DMS79 treated with DMSO at 0.1 percent for 48 hours (cell line): ENCODE measurements at regions not wholly inside any gene's neighbourhood (a gene's known extent, or its start where the extent isn't known, plus 50 kb on each side); places are given as distances from the start of the nearest gene placed in this dataset.
"Not testable (repeated sequence)": the region's sequence is repeated elsewhere in the genome, so short reads cannot be mapped to it uniquely, and the experiment has no call there.

ENCODE experiments used
- DNase-seq: peaks from one replicate; lab custom pipeline; 2025; lab: John Stamatoyannopoulos, UW

- not testable (repeated sequence) for DNase-seq
These were observed 959.5 kb downstream of the FSCB start for GRCh38 chr14:43547596-43547995.

- DNase-seq = no peak
These were observed 965.7 kb downstream of the FSCB start for GRCh38 chr14:43541356-43541755.

- DNase-seq = no peak
These were observed 966.1 kb downstream of the FSCB start for GRCh38 chr14:43540948-43541347.

- no peak for DNase-seq
These were observed 967.9 kb downstream of the FSCB start for GRCh38 chr14:43539210-43539609.

GRCh38 chr14:43535231-43535838, 971.7 kb downstream of the FSCB start:
- no peak for DNase-seq

GRCh38 chr14:43532825-43533416, 974.2 kb downstream of the FSCB start:
- no peak for DNase-seq

DNA sequence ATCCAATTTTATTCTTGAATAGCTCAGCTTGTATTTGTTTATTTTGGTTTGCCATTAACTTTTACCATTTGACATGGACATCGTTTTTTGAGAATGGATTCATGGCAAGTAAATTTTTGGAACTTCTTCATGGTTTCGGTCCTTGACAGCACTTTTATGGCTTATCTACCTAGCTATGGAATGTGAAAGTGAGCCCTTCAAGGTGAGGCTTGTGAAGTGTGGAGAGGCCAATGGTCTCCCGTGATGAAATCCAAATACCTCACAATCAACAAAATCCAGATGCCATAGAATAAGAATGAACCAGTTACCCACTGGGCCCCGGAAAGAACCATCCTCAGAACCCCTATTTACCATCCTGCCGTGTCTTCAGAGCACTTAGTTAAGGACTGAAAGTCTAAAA, 978.8 kb downstream of the FSCB start:
- DNase-seq = no peak

DNA sequence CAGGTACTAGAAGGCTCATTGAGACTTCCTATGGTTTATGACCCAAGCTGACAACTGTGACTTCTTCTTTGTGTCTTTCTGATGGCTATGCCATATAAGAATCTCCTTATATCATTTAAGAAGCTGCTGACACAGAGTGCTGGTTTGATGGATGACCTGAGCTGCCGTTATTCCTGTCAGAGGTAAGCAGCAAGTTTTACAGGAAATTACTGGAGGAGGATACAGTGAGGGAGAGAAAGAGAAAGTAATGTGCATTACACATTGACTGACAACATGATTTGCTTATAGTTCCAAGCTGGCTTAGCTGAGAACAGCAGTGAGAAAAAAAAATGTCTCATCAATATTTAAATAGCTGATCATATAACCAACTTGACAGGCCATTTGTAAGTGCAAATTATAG, 981.4 kb downstream of the FSCB start:
- DNase-seq = no peak

- DNase-seq = no peak
These were observed 984.2 kb downstream of the FSCB start for GRCh38 chr14:43522901-43523300.

- DNase-seq = no peak
These were observed 984.9 kb downstream of the FSCB start for GRCh38 chr14:43522191-43522590.

DNA sequence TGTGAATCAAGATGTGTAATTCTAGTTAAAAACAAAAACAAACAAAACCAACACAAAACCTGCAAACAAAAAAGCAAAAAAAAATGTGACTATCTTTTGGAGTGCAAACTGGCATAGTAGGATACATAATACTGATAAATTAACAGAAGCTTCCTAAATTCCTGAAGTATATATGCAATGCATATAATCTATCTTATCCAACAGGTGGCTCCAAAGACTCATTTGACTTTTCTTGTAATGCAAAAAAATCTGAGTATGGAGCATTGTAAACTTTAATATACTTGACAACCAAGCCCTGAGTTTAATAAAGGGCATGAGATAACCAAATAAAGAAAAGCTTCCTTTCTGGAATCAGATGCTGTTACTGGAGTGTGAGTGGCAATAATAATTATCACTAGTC, 1003.6 kb downstream of the FSCB start:
- DNase-seq = no peak

DNA sequence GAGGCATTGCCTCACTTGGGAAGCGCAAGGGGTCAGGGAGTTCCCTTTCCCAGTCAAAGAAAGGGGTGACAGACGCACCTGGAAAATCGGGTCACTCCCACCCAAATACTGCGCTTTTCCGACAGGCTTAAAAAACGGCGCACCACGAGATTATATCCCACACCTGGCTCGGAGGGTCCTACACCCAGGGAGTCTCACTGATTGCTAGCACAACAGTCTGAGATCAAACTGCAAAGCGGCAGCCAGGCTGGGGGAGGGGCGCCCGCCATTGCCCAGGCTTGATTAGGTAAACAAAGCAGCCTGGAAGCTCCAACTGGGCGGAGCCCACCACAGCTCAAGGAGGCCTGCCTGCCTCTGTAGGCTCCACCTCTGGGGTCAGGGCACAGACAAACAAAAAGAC, 1014.7 kb downstream of the FSCB start:
- not testable (repeated sequence) for DNase-seq

DNA sequence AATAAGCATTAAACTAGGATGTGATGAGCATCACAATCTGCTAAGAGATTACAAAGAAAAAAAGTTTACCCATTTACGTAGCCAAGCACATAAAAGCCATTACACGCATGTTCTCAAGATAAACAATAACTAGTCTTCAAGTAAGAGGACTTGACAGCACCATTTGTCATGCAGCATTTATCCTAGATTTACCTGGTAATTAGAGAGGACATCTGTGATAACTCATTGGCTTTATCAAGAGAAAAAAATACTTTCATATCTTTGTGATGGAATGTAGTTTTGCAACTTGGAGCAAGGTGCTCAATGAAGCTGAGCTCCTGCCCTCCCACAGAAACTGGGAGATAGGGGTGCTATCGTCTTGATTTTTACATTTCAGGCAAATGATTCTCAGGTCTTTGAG, 1023.7 kb downstream of the FSCB start:
- DNase-seq = no peak

DNA sequence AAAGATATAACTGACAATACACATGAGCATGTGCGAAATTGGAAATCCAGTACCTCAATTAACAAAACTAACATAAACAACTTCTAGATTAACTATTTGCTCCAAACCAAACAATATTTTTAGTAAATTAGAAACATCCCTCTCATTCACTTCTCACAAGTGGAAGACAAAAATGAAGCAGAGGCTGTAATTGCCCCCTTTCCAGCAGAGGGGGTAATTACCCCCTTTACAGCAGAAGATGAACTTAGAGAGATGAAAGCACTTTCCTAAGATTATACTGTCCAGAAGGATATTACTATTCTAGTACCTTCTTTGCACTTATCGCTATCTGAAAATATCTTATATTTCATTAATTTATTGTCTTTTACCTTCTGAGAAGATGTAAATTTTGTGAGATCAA, 1025.2 kb downstream of the FSCB start:
- DNase-seq = no peak

GRCh38 chr14:43480976-43481375, 1026.1 kb downstream of the FSCB start:
- DNase-seq = no peak

- DNase-seq = no peak
These were observed 1027.4 kb downstream of the FSCB start for GRCh38 chr14:43479596-43480195.

DNA sequence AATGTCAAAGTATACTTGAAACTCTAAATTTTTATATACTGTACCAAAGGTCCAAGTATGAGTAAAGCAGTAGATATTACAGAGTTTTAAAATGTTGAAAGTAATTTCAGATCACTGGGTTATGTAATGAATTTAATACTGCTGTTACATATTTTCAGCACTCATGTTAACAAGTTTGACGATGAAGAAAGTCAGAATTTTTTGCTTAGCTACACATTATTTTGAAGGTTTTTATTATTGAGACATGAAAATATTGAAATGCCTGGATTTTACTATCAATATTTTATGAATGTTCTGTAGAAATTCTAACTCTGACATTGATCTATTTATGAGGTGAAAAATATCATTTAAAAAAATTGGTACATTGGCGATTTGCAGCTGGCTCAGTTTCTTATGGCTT, 1030.3 kb downstream of the FSCB start:
- DNase-seq = no peak

GRCh38 chr14:43475757-43476156, 1031.3 kb downstream of the FSCB start:
- DNase-seq = no peak

GRCh38 chr14:43471595-43471994, 1035.5 kb downstream of the FSCB start:
- no peak for DNase-seq

DNA sequence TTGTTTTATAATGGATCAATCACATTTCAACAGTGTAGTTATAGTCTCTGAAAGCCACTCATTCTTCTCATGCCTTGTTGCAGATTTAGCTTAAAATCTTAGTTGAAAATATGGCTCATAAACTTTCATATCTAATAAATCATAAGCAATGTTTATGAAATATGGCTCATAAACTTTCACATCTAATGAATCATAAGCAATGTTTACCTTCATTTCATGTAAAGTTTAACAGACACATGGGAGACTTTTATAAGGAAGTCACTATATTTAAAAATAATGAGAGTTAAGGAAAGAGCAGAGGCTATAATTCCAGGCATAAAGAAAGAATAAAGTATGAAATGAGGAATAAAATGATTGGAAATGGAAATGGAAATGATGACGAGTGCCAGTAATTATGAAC, 1042.1 kb downstream of the FSCB start:
- no peak for DNase-seq

DNA sequence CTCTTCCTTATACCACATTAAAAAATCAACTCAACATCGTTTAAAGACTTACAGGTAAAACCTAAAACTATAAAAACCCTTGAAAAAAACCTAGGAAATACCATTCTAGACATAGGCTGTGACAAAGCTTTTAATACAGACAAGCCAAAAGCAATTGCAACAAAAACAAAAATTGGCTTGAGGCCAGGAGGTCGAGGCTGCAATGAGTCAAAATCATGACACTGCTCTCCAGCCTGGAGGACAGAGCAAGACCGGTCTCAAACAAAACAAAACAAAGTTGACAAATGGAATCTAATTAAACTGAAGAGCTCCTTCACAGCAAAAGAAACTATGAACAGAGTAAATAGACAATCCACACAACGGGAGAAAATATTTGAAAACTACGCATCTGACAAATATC, 1057.8 kb downstream of the FSCB start:
- DNase-seq = no peak

- no peak for DNase-seq
These were observed 1069.0 kb downstream of the FSCB start for GRCh38 chr14:43438056-43438455.

- DNase-seq = no peak
These were observed 1088.8 kb downstream of the FSCB start for GRCh38 chr14:43418324-43418723.

GRCh38 chr14:43413084-43413483, 1094.0 kb downstream of the FSCB start:
- DNase-seq = no peak
